DMS53 treated with DMSO at 0.1 percent for 48 hours (cell line): ENCODE measurements at regions not wholly inside any gene's neighbourhood (a gene's known extent, or its start where the extent isn't known, plus 50 kb on each side); places are given as distances from the start of the nearest gene placed in this dataset.
A peak's percentile ranks its signal among the peaks of the same experiment; 100 is the strongest.
"Not testable (repeated sequence)": the region's sequence is repeated elsewhere in the genome, so short reads cannot be mapped to it uniquely, and the experiment has no call there.

Experiments used
- DNase-seq: peaks from one replicate; lab custom pipeline; 2025; ENCODE audit not compliant: unreplicated experiment; lab: John Stamatoyannopoulos, UW

DNA sequence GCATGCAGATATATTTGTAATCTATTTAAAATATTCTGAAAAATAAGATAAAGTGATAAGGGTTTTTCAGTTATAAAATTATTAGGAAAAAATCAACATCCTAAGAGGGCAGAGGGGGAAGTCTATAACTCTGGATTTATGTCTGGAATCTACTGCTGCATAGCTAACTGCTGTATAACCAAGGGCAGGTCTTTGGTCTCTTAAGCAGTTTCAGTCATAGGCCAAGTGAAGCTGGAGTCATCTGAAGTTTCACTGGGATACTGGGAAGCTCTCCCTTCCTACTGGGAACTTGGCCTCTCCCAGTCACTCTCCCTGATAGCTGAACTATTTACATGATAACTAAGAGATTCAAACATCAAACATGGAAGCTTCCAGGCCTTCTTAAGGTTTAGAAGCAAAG, 1409.9 kb upstream of the PCDH7 start:
- DNase-seq: no peak

DNA sequence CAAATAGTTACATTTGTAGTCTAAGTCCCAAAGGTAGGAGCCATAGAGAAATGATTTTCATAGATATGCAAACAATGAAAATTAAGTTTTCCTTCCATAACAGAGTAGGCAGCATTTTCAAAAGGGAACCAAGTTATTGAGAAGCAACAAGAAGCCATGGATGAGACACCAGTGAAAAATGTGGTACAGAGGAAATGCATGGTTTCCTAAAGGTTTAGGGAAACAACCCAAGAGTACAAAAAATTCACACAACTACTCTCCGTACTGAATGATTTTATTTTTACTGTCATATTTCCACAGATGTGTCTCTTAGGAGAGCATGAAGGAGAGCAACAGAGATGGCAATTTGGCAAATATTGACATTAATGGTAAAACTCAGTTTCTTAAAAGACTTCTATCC, 1408.9 kb upstream of the PCDH7 start:
- no peak for DNase-seq

DNA sequence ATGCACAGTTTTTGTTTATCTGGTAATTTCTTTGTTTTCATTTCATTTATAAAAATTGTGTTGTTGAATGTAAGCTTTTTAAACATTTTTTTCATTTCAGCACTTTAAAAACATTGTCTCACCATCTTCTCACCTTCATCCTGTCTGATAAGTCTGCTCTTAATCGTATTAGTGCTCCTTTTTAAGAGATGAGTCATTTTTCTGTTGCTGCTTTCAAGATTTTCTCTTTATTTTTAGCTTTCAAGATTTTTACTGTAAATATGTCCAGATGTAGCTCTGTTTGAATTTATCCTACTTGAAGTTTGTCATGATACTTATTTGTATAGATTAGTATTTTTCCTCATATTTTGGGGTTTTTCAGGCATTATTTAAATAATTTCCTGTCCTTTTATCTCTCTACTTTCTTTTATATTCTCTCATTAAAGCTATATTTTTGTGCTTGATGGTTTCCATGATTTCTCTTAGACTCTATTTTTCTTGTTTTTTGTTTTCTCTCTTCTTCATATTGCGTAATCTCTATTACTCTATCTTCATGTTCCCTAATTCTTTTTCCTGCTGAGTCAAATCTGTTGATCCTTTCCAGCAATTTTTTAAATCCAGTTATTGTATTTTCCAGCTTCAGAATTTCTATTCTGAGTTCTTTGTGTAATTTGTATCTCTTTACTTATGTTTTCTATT, 1400.4 kb upstream of the PCDH7 start:
- no peak for DNase-seq

DNA sequence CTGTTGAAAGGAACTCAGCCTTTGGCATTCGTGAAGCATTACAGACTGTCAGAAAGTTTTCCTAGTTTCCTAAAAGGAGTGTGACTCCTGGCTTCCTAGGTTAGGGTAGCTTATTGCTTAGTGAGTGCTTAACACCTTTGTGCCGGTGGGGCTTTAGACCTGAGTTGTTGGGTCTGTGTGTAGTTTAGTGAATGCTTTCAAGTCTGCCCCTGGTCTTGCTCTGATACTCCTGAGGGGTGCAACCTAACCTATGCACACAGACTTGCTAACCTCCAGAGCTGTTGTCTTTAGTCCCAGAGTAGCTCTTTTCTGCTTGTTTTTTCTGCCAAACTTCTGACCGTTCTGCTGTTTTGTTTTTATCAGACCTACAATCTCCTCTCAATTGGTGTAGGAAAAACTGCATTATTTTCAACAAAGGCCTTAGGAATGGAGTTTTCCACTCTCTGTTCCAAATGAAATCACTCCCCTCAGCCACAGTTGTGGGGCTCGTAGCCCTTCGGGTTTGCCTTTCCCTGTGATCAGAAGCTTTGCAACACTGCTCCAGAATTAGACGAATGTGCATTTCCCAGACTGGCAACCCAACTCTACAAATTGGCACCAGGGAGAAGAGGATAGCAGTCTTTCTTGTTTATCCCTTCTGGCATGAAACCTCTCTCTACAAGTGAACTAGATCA, 1399.1 kb upstream of the PCDH7 start:
- no peak for DNase-seq

DNA sequence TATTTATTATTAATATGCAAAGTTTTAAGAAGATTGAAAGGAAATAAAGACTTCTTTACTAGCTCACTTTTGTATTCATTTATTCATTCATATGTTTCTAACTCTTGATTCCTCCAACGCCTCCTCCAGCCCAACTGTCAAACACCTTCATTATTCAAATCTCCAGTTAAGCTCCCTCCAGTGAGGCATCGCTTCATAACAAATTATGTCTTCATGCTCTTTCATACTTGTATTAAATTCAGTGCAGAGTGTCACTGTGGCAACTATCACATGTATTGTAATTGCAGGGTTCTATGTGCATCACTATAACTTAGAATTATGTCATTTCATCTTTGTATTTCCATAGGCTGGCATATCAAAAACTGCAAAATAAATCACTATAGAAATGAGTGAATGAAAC, 1394.2 kb upstream of the PCDH7 start:
- DNase-seq: no peak

DNA sequence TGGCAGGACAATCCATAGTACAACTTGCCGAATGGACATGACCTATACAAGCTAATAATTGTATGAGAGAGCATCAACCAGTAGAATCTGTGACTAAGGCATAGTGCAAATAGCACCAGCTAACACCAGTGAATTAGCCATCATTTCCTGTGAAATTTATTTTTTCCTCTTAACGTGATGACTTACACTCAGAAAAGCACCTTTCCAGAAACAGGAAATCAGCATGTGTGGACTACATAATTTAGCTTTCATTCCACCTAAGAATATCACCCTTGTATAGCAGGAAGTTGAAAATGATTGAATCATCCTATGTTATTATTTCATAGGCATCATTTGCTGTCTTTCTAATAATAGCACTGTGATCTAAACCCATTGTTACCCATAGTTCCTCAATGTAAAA, 1393.4 kb upstream of the PCDH7 start:
- DNase-seq: peak; percentile 66

DNA sequence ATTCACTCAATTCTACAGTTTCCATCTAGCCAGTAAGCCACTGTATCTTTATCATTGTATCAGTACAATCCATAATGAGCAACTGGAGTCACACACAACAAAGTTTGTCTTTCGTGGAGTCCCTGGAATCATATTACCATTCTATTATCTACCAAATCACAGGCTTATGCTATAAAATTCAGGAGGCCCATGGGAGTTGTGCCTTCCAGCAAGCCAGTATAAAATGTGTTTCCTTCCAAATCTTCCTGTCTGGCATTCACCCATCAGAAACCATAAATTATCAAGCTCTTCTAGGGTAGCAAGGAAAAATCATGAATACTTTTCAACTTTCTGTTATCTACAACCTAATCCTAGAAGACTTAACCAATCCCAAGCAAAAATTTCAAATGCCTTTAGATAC, 1383.3 kb upstream of the PCDH7 start:
- no peak for DNase-seq

DNA sequence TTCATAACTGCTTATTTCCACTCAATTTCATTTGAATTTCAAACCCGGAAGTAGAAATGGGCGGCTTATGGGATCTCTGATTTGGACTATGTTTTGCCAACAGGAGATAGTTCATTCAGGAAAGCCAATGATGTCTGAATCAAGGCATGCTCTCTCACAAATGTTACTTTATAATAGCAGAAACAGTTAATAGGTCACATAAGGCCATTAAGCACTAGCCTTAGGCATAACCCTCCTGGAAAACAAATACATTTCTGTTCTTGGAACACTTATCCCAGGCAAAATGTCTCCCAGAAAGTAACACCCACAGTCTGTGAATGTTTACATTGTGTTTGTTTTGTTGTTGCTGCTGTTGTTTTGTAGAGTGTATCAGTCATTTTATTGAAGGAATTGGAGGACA, 1347.2 kb upstream of the PCDH7 start:
- no peak for DNase-seq

DNA sequence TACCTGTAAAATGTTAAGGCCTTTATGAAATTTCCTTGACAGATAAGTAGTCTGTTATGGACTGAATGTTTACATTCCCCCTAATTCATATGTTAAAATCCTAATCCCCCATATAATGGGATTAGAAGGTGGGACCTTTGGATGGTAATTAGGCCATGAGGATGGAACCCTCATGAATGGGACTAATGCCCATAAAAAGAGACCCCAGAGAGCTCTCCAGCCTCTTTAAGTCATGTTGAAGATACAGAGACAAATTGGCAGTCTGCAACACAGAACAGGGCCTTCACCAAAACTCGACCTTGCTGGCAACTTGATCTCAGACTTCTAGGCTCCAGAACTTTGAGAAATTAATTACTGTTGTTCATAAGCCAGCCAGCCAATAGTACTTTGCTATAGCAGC, 1344.5 kb upstream of the PCDH7 start:
- no peak for DNase-seq

DNA sequence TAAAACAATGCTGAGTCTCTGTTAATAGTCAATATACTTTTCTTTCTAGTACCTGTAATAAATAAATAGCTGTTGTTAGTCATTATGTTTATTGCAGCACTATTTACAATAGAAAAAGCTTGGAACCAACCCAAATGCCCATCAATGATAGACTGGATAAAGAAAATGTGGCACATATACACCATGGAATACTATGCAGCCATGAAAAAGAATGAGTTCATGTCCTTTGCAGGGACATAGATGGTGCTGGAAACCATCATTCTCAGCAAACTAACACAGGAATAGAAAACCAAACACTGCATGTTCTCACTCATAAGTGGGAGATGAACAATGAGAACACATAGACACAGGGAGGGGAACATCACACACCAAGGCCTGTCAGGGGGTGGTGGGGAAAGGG, 1341.9 kb upstream of the PCDH7 start:
- not testable (repeated sequence) for DNase-seq

DNA sequence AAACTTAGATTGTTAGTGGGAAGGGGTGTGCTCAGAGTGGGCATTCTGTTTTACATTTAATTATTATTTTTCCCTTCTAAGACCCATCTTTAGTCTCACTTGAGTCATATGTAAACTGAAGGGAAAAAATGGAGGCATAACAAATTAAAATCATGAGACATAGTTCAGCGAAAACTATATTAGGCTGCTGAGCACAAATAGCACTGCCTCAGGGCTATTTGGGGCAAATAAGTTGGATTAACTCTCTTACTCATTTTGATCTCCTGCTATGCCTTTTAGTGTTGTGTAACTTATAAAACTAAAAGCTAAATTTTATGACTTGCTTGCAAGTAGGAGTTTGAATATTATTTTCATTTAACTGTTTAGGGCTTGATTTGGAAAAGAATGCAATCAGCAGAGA, 1329.2 kb upstream of the PCDH7 start:
- no peak for DNase-seq

DNA sequence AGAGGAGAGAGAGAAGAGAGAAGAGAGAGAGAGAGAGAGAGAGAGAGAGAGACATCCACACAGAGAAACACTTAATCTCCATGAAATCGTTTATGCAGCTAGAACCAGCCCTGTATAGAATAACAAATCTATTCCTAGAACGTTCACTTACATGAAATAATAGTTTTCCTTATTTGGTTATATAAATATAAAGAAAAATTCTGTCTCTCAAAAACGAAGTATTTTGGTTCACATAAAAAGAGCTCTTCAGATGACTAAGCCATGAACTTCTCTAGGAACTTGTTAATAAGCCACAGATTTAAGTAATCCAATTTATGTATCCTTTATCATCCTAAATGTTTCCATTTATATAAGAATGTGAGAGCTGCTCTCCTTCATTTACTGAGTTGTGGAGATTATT, 1315.1 kb upstream of the PCDH7 start:
- no peak for DNase-seq

DNA sequence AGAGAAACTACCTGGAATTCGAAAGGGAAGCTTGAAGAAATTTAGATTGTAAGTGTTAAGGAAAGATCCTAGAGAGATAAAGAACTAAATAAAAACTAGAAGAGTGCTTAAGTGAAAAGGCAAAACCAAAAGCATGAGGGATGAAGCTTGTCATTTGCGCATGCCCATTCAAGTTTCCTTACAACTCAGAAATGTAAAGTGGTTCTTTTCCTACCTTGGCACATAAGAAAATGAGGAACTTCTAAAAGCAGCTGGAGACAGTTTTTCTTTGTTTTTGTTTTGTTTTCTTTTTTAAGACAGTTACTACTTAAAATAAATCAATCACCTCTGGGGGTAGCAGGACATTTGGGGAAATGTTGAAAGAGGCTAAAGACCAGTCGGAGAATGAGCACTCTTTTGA, 1304.4 kb upstream of the PCDH7 start:
- no peak for DNase-seq

DNA sequence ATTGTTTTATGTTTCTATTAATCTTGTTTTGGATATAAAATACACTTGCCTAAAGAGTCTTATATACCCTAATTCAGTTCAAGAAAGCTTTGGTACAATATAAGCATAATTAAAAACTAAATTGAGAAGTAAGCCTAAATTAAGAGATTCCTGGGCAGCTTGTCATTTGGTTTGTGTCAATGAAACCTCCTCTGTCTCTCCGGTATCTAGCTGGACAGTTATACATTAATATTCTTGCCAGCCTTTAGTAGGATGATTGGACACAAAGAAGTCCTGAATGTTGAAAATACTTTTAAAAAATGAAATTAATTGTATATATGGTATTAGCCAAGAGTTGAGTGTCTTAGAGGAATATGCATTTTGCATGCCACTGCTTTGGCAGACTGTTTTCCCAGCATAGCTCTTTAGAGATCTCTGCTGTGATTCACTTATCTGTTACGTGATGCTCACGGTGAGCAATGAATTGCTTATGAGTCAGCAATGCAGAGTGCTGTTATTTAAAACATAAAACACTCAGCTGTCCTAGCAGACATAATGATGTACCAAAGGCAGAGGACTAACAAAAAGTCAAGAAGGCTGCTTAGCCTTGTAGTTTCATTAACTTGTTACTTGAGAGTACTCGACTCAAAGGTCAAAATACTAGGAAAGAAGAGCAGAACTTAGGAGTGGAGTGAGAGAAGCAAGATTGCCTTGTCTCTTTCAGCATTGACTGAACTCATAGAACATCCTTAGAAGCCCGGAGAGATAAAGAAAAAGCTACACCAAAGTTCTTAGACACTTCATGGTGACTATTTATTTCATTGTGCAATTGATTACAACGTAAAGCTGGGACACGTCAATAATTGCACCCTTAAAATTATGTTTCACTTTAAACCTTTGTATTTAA, 1296.1 kb upstream of the PCDH7 start:
- peak; percentile 25 for DNase-seq

DNA sequence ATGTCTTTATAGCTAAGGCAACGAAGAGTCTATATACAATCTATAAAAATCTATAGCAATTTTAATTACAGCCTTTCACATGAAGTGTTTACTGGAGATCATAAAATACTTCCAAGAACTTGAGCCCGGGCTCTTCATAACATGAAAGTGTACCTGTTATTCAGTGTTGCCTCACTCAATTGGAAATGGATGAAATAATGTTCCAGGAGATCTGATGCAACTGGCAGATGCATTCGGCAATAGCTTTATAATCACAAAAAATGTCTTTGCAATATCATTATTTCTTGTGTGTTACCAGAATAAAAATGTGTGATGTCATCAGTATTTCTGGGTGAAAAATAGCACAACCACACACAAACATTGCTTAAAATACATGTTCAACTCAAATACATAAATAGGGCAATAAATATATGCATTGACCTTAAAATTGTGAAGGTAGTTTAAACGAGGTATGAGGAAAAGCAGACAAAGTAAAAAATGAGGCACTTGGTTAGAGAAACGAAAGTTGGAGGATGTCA, 1266.8 kb upstream of the PCDH7 start:
- no peak for DNase-seq

DNA sequence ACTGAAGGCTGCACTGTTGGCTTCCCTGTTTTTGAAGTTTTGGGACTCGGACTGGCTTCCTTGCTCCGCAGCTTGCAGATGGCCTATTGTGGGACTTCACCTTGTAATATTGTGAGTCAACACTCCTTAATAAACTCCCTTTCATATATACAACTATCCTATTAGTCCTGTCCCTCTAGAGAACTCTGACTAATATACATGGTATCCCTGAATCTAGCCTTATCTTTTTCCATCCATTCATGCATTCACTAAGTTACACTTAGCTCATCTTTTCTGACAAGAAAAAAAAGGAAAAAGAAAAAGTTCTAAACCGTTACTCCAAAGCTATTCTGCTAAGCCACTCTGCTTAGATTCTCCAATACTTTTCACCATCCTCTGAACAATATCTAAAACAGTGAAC, 1260.2 kb upstream of the PCDH7 start:
- DNase-seq: no peak

DNA sequence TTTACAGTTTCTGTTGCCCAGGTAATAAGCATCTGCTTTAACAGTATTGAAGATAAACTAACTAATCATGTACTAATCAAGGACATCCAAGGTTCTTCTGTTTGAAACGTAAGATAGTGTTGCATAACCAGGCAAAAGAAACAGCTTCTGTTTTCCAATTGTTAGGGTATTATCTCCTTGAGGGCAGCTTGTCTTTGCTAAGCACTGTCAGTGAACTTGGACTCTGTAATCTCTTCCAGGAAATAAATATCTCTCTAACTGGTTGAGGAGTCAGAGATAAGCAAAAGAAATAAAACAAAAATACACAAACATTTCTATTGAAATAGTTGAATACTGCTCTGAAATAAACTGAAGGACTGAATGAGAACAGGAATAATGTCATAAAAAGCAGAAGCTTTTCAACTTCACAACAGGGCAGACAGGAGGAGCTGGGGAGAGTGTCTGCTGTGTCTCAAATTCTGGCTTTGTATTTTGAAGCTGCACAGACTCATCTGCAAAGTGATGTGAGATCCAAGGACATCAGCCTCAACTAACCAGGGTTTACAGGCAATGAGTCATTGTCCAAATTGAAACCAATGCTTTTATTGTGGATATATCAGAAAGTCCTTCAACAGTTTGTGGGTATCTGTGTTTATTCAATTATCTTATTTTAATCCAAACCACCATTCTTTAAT, 1253.0 kb upstream of the PCDH7 start:
- DNase-seq: no peak
